ENCODE measurements at regions not wholly inside any gene's neighbourhood (a gene's known extent, or its start where the extent isn't known, plus 50 kb on each side); places are given as distances from the start of the nearest gene placed in this dataset.

GRCh38 chrX:43239356-43239755 is 416.7 kb upstream of the MAOA start:
- TF ChIP-seq CTCF (optimal IDR thresholded peaks at IDR 0.05 in 1 of 3, IDR thresholded peaks at IDR 0.05 in 1 of 3, conservative IDR thresholded peaks at IDR 0.05 in 1 of 3; ENCODE audit: extremely low read depth in 1 of 3, insufficient read depth in 2 of 3, low read length in 3 of 3) (no peak), EZH2 (IDR thresholded peaks at IDR 0.05; ENCODE audit: low read length) (no peak)
